Common myeloid progenitor, CD34-positive (primary cell): ENCODE measurements at regions not wholly inside any gene's neighbourhood (a gene's known extent, or its start where the extent isn't known, plus 50 kb on each side); places are given as distances from the start of the nearest gene placed in this dataset.
"Not testable (repeated sequence)": the region's sequence is repeated elsewhere in the genome, so short reads cannot be mapped to it uniquely, and the experiment has no call there.

Experiments used
- CTCF ChIA-PET: fragments of 350-600 bp; sonication (Branson Sonifier 250); formaldehyde crosslinking; loops from one replicate; lab custom pipeline; 2021; ENCODE audit warnings: antibody characterized with exemption; lab: Charles Lee
- POLR2A ChIA-PET: fragments of 350-600 bp; sonication (Branson Sonifier 250); formaldehyde crosslinking; loops from one replicate; lab custom pipeline; 2021; ENCODE audit warnings: antibody characterized with exemption; lab: Charles Lee
- DNase-seq, 3 donors: peaks; one replicate each; pipeline versions ENCODE4 v3.0.0 to v3.0.0-alpha.2; 2013
- H3K27ac ChIP-seq, 2 experiments: 1 replicate in 1 of 2; 2 replicates in 1 of 2; pipeline ENCODE4 v1.7.0; 2013; ENCODE audit warnings: inconsistent platforms in 2 of 2, low read length in 2 of 2, mild to moderate bottlenecking in 2 of 2, low read depth in 1 of 2, moderate library complexity in 1 of 2; ENCODE audit not compliant: severe bottlenecking in 2 of 2, insufficient read depth in 1 of 2, poor library complexity in 1 of 2
- H3K27me3 ChIP-seq, 5 experiments: replicated peaks in 2 of 5; 1 replicate in 3 of 5; 2 replicates in 2 of 5; pipeline versions ENCODE4 v1.6.1 to v1.7.0; 2013; ENCODE audit warnings: low read length in 4 of 5, mild to moderate bottlenecking in 2 of 5, moderate library complexity in 2 of 5, inconsistent platforms in 1 of 5; ENCODE audit not compliant: insufficient read depth in 5 of 5, control insufficient read depth in 4 of 5
- H3K36me3 ChIP-seq, 4 experiments: 1 replicate in 2 of 4; 2 replicates in 2 of 4; pipeline versions ENCODE4 v1.6.1 to v1.7.0; 2013; ENCODE audit warnings: low read length in 3 of 4, control low read depth in 1 of 4, mild to moderate bottlenecking in 1 of 4; ENCODE audit not compliant: control insufficient read depth in 4 of 4, insufficient read depth in 4 of 4
- H3K4me1 ChIP-seq, 4 experiments: 1 replicate in 3 of 4; 2 replicates in 1 of 4; pipeline versions ENCODE4 v1.6.1 to v1.7.1; 2013; ENCODE audit warnings: low read length in 3 of 4, mild to moderate bottlenecking in 3 of 4, control low read depth in 1 of 4, inconsistent platforms in 1 of 4, moderate library complexity in 1 of 4; ENCODE audit not compliant: control insufficient read depth in 4 of 4, insufficient read depth in 4 of 4; ENCODE audit errors: control extremely low read depth in 1 of 4
- H3K4me3 ChIP-seq, 7 experiments: 1 replicate in 4 of 7; 2 replicates in 3 of 7; pipeline versions ENCODE4 v1.5.1 to v1.7.0; 2013; ENCODE audit warnings: mild to moderate bottlenecking in 7 of 7, low read length in 6 of 7, moderate library complexity in 6 of 7, inconsistent platforms in 2 of 7, low read depth in 2 of 7, control low read depth in 1 of 7; ENCODE audit not compliant: insufficient read depth in 4 of 7, control insufficient read depth in 1 of 7; ENCODE audit errors: extremely low read depth in 1 of 7
- H3K9me3 ChIP-seq, 5 experiments: 1 replicate in 4 of 5; 2 replicates in 1 of 5; pipeline versions ENCODE4 v1.6.1 to v1.7.1; 2013; ENCODE audit warnings: low read length in 4 of 5, mild to moderate bottlenecking in 2 of 5, inconsistent platforms in 1 of 5, low read depth in 1 of 5, moderate library complexity in 1 of 5; ENCODE audit not compliant: control insufficient read depth in 4 of 5, insufficient read depth in 2 of 5; ENCODE audit errors: control extremely low read depth in 1 of 5
- WGBS: methylation state at CpG from one replicate; pipeline ENCODE4 v1.1.5; 2013; ENCODE audit not compliant: insufficient coverage; 5-methylcytosine and 5-hydroxymethylcytosine counted together

DNA sequence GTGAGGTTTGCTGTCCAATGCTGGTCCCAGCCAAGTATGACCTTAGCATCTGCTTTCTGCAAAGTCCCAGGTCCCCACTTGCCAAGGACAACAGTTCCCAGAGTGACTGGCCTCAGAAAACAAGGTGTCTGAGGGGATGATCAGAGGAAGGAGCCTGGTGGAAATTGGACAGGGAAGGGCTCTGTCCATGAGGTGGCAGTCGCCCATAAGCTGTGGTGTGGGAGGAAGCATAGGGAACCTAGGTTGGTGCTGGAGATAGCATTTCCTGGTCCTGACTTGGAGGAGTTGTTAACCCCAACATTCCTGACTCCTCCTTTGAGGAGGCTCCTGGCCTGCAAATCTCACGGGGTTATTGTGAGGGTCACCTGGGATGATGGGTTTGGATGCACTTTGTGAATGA is 77.8 kb downstream of the LIMS4 start:
- H3K27ac ChIP-seq, CTCF ChIA-PET, H3K36me3 ChIP-seq, H3K4me3 ChIP-seq, H3K27me3 ChIP-seq, H3K4me1 ChIP-seq, H3K9me3 ChIP-seq, POLR2A ChIA-PET, DNase-seq: not testable (repeated sequence)
- no CpG with 5 or more reads among the region's 2 CpGs for WGBS

GRCh38 chr2:110392366-110392765 is 80.2 kb downstream of the LIMS4 start:
- H3K4me3 ChIP-seq, POLR2A ChIA-PET, H3K27ac ChIP-seq, H3K36me3 ChIP-seq, H3K4me1 ChIP-seq, H3K9me3 ChIP-seq, CTCF ChIA-PET, DNase-seq, H3K27me3 ChIP-seq: not testable (repeated sequence)
- no CpG with 5 or more reads among the region's 8 CpGs for WGBS

DNA sequence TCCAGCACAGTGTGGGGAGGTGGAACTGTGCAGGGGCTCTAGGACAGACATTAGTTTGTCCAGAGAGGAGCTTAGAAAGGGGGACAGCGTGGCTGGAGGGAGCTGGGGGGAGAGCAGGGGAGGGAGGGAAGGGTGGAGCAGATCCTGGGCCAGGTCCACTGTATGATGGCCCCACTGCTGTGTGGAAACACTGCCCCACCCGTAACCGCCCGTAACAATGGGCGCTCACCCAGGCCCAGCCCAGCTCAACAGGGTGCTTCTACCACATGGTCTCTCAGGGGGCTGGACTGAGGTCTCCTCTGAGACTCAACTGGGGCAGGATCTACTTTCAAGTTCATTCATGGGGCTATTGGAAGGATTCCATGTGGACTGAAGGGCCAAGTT is 81.6 kb downstream of the LIMS4 start:
- H3K4me1 ChIP-seq, POLR2A ChIA-PET, H3K27ac ChIP-seq, H3K27me3 ChIP-seq, DNase-seq, CTCF ChIA-PET, H3K36me3 ChIP-seq, H3K9me3 ChIP-seq, H3K4me3 ChIP-seq: not testable (repeated sequence)
- WGBS, result no CpG with 5 or more reads among the region's 5 CpGs

DNA sequence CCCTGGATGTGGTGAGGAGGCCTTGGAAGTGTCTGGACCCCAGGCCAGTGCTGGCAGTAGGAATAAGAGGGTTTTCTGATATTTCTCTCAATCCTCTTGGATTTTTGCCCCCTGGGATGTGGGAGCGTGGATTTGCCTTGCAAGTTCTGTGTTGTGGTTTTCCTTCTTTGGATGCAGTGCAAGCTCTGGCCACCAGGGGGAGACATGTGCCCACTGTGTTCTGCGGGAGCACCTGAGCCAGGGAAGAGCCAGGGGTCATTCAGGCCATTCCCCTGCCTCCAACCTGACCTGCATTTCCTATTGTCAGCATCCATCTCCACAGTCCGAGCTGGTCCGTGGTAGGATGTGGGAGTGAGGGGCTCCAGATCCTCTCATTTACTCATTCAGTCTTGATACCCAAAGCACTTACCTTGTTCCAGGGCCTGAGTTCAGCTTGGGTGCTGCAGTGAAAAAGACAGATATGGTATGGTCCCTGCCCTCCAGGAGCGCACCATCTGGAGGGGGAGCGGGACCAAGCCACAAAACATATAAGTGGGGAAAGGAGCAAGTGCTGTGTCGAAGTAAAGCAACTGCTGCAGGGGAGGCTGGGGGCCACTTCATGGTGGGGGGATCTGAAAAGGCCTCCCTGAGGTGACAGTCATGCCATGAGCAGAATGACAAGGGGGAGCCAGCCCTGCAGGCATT is 82.1 kb downstream of the LIMS4 start:
- H3K36me3 ChIP-seq, H3K4me3 ChIP-seq, H3K27ac ChIP-seq, H3K27me3 ChIP-seq, POLR2A ChIA-PET, H3K4me1 ChIP-seq, H3K9me3 ChIP-seq, CTCF ChIA-PET: not testable (repeated sequence)
- WGBS, result no CpG with 5 or more reads among the region's 7 CpGs
- DNase-seq, result peak in 1 of 3 donors; percentile 0

- H3K36me3 ChIP-seq, DNase-seq, H3K4me1 ChIP-seq, H3K27ac ChIP-seq, POLR2A ChIA-PET, H3K4me3 ChIP-seq, H3K27me3 ChIP-seq, CTCF ChIA-PET, H3K9me3 ChIP-seq: not testable (repeated sequence)
- WGBS, result no CpG with 5 or more reads among the region's 12 CpGs
Observed at GRCh38 chr2:110387044-110387443, 85.6 kb downstream of the LIMS4 start.

DNA sequence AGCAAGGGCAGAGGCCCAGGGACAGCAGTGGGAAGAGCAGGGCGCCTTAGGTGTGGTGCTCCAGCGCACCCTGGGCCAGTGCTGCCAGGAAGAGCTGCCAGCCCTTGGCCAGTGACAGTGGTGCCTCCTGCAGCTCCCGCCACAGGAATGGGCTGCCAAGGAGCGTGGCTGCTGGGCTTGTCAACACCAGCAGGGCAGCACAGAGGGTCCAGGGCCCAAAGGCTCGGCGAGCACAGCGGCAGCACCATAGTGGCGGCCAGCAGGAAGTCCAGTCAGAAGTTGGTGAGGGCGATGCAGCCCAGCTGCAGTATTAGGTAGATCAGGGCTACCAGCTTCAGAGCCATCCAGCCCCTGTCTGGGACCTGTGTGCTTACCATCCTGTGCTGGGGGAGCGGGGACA is 86.1 kb downstream of the LIMS4 start:
- H3K27ac ChIP-seq, CTCF ChIA-PET, H3K27me3 ChIP-seq, H3K9me3 ChIP-seq, DNase-seq, H3K4me1 ChIP-seq, H3K4me3 ChIP-seq, POLR2A ChIA-PET, H3K36me3 ChIP-seq: not testable (repeated sequence)
- no CpG with 5 or more reads among the region's 10 CpGs for WGBS

DNA sequence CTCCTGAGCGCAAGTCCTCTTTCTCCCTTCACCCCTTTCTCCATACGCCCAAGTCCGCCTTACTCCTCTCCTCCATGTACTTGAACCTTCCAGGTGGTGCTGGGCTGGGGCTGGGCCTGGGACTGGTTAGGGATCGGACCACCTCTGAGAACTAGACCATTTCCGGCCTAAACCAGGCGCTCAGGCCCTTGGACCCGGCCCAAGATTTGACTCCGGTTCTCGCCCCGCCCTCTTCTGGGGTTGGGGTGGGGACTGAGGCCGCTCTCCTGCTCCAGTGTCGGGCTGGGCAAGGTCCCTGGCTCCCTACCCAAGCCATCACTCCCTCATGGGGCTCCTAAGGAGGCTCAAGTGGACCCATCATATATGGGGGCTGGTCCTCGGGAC is 87.9 kb downstream of the LIMS4 start:
- H3K27ac ChIP-seq, H3K4me3 ChIP-seq, POLR2A ChIA-PET, H3K4me1 ChIP-seq, H3K27me3 ChIP-seq, CTCF ChIA-PET, H3K36me3 ChIP-seq, DNase-seq, H3K9me3 ChIP-seq: not testable (repeated sequence)
- no CpG with 5 or more reads among the region's 13 CpGs for WGBS
